ENCODE measurements at regions not wholly inside any gene's neighbourhood (a gene's known extent, or its start where the extent isn't known, plus 50 kb on each side); places are given as distances from the start of the nearest gene placed in this dataset.

DNA sequence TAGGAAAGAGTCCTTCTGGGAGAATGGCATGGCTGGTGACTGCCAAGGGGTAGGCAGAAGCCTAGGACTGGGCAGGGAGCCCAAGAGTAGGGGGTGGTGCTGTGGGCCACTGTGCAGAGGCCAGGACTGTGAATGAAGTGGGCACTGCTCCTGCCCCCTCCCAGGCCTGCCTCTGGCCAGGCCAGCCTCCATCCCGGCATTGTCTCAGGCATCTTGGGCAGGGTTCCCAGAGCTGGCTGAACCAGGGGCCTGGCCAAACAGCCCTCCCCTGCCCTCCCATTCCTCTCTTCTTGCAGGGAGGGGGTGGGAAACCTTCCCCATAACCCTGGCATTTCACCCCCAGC, 81.6 kb downstream of the MRPL14 start:
- Histone ChIP-seq H3K18ac (ENCODE audit: insufficient read length, low read depth, low read length) (no peak overlapping the region), H2BK5ac (ENCODE audit: insufficient read length, low read length) (no peak overlapping the region), H4K5ac (ENCODE audit: insufficient read length, low read depth, low read length) (no peak overlapping the region), H2AK5ac (ENCODE audit: insufficient read length, low read length) (no peak overlapping the region), H3K4ac (ENCODE audit: low read depth, low read length) (no peak overlapping the region; the same call in 1 of the 2 replicates), H3K56ac (ENCODE audit: insufficient read length, low read depth, low read length) (no peak overlapping the region), H2BK20ac (ENCODE audit: low read depth, low read length, poor library complexity, severe bottlenecking) (no peak overlapping the region), H3K9ac (ENCODE audit: extremely low read depth, insufficient read length, low read length) (no peak overlapping the region), H3K79me2 (ENCODE audit: insufficient read depth, low read length) (no peaks in the 10 kb centered on the region), H3K27me3 (ENCODE audit: insufficient read depth, low read length) (no peaks in the 10 kb centered on the region), H3T11ph (ENCODE audit: low read length) (no peak overlapping the region), H3K4me1 (ENCODE audit: insufficient read depth, low read length) (peaks cover 10% of the 10 kb centered on the region; the same call in 1 of the 2 replicates), H2BK15ac (ENCODE audit: low read depth, low read length) (no peak overlapping the region), H4K8ac (replicated peaks; ENCODE audit: insufficient read length, low read depth, low read length) (no peak overlapping the region), H2BK120ac (ENCODE audit: low read depth, low read length, poor library complexity, severe bottlenecking) (no peak overlapping the region), H3K14ac (ENCODE audit: insufficient read depth, low read length) (no peak overlapping the region), H3K4me2 (ENCODE audit: insufficient read depth, insufficient read length, low read length) (no peak overlapping the region), H3K23ac (ENCODE audit: insufficient read length, low read depth, low read length) (no peak overlapping the region), H3K23me2 (ENCODE audit: insufficient read length, low read depth, low read length, poor library complexity, severe bottlenecking) (no peaks in the 10 kb centered on the region), H3K27ac (ENCODE audit: insufficient read length, low read depth, low read length) (no peak overlapping the region), H2AFZ (ENCODE audit: low read length) (no peak overlapping the region), H3K79me1 (ENCODE audit: insufficient read depth, low read depth, low read length, poor library complexity, severe bottlenecking) (no peaks in the 10 kb centered on the region), H4K91ac (ENCODE audit: insufficient read length, low read depth, low read length) (no peak overlapping the region), H3K9me3 (ENCODE audit: control insufficient read depth, low read depth, low read length) (no peaks in the 10 kb centered on the region), H4K20me1 (ENCODE audit: control insufficient read depth, insufficient read depth, insufficient read length) (no peaks in the 10 kb centered on the region), H2BK12ac (ENCODE audit: insufficient read length, low read depth, low read length) (no peak overlapping the region)
- DNase-seq, result no peak
- Mint-ChIP-seq H3K4me1 (peaks cover 27% of the 10 kb centered on the region in 2 experiments), H3K27ac (no peak overlapping the region), H3K4me3 (no peak overlapping the region), H3K36me3 (ENCODE audit: insufficient read depth in 1 of 3, low read depth in 3 of 3) (no peaks in the 10 kb centered on the region), H3K9me3 (no peaks in the 10 kb centered on the region), H3K27me3 (ENCODE audit: low read depth) (peaks cover 5% of the 10 kb centered on the region; the same call in 1 of the 2 replicates)
- WGBS (ENCODE audit: extremely low coverage, insufficient read length, low lambda C conversion rate), result no CpG with 5 or more reads among the region's 1 CpG
- TF ChIP-seq, protein P1, sequence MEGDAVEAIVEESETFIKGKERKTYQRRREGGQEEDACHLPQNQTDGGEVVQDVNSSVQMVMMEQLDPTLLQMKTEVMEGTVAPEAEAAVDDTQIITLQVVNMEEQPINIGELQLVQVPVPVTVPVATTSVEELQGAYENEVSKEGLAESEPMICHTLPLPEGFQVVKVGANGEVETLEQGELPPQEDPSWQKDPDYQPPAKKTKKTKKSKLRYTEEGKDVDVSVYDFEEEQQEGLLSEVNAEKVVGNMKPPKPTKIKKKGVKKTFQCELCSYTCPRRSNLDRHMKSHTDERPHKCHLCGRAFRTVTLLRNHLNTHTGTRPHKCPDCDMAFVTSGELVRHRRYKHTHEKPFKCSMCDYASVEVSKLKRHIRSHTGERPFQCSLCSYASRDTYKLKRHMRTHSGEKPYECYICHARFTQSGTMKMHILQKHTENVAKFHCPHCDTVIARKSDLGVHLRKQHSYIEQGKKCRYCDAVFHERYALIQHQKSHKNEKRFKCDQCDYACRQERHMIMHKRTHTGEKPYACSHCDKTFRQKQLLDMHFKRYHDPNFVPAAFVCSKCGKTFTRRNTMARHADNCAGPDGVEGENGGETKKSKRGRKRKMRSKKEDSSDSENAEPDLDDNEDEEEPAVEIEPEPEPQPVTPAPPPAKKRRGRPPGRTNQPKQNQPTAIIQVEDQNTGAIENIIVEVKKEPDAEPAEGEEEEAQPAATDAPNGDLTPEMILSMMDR (conservative IDR thresholded peaks at IDR 0.05), result no peak
